HepG2 (cell line): ENCODE measurements at regions not wholly inside any gene's neighbourhood (a gene's known extent, or its start where the extent isn't known, plus 50 kb on each side); places are given as distances from the start of the nearest gene placed in this dataset.

Experiments
- ATAC-seq: fragments of 200-7000 bp; cut with Tn5 transposase; 3 replicates; pipeline ENCODE4 v1.9.1; 2020; ENCODE audit warnings: mild to moderate bottlenecking, moderate library complexity
- BruUV-seq: library from RNA; stranded (reverse); fragments of 400-500 nt; replicated peaks from 2 replicates; lab custom pipeline; 2021; lab: Mats Ljungman, UMichigan
- CTCF ChIA-PET: fragments of 300-600 bp; formaldehyde crosslinking; extraction: SDS; loops from one replicate; lab custom pipeline; 2021; ENCODE audit warnings: low total read pairs, inconsistent platforms, low intra/inter-chr PET ratio; lab: Yijun Ruan, JAX
- POLR2A ChIA-PET: fragments of 350-600 bp; sonication (Branson Sonifier 250); formaldehyde crosslinking; loops from one replicate; lab custom pipeline; 2020; ENCODE audit warnings: antibody characterized with exemption, inconsistent platforms; lab: Yijun Ruan, JAX
- DNase-seq: peaks from one replicate; pipeline ENCODE4 v3.0.0-alpha.2; 2015; ENCODE audit warnings: low spot score
- FAIRE-seq: peaks from 3 replicates; lab custom pipeline; 2011; peaks lifted over from hg19 to GRCh38; lab: Jason Lieb, UNC
- H2AFZ ChIP-seq: one replicate; pipeline ENCODE4 v1.6.1; 2011; ENCODE audit warnings: low read length, inconsistent platforms
- H3K27ac ChIP-seq: fragments of 300-600 bp; 3 replicates; pipeline ENCODE4 v1.8.0; 2011; ENCODE audit warnings: mixed run types, mild to moderate bottlenecking, mixed read lengths, low read length, inconsistent platforms; ENCODE audit not compliant: insufficient read depth; ENCODE audit errors: extremely low read length
- H3K27me3 ChIP-seq, 2 experiments: fragments of 200-600 bp in 1 of 2; 2 replicates in 1 of 2; 3 replicates in 1 of 2; pipeline versions ENCODE4 v1.6.0 to v1.8.0; 2011; ENCODE audit warnings: low read length in 2 of 2, mild to moderate bottlenecking in 2 of 2, moderate library complexity in 2 of 2, inconsistent platforms in 1 of 2; ENCODE audit not compliant: insufficient read depth in 2 of 2, control insufficient read depth in 1 of 2
- H3K36me3 ChIP-seq, 2 experiments: fragments of 200-600 bp in 1 of 2; replicated peaks in 1 of 2; 2 replicates in 1 of 2; 3 replicates in 1 of 2; pipeline versions ENCODE4 v1.5.1 to v1.8.0; 2011; ENCODE audit warnings: low read length in 2 of 2, inconsistent platforms in 1 of 2; ENCODE audit not compliant: insufficient read depth in 2 of 2, control insufficient read depth in 1 of 2
- H3K4me1 ChIP-seq: 2 replicates; pipeline ENCODE4 v1.5.1; 2012; ENCODE audit warnings: low read length, inconsistent platforms; ENCODE audit not compliant: insufficient read depth
- H3K4me2 ChIP-seq: 2 replicates; pipeline ENCODE4 v1.6.0; 2011; ENCODE audit warnings: low read depth, low read length, inconsistent platforms
- H3K4me3 ChIP-seq, 3 experiments: fragments of 200-600 bp in 1 of 3; sonication (generic), shearing (Covaris generic) in 1 of 3; replicated peaks in 1 of 3; 2 replicates each; pipeline ENCODE4 v1.5.1; 2011 to 2016; ENCODE audit warnings: low read length in 3 of 3, inconsistent platforms in 2 of 3, low read depth in 2 of 3, mild to moderate bottlenecking in 2 of 3, control low read depth in 1 of 3, mixed read lengths in 1 of 3; ENCODE audit not compliant: insufficient read depth in 1 of 3
- H3K79me2 ChIP-seq: one replicate; pipeline ENCODE4 v1.6.1; 2011; ENCODE audit warnings: low read length, inconsistent platforms; ENCODE audit not compliant: insufficient read depth
- H3K9ac ChIP-seq: 2 replicates; pipeline ENCODE4 v1.6.0; 2011; ENCODE audit warnings: mild to moderate bottlenecking, low read depth, low read length, inconsistent platforms; ENCODE audit not compliant: insufficient read depth
- H3K9me3 ChIP-seq: 2 replicates; pipeline ENCODE4 v1.5.1; 2012; ENCODE audit warnings: mild to moderate bottlenecking, low read length
- H4K20me1 ChIP-seq: 2 replicates; pipeline ENCODE4 v1.6.0; 2011; ENCODE audit warnings: inconsistent platforms, mild to moderate bottlenecking, low read length, moderate library complexity; ENCODE audit not compliant: insufficient read depth
- ATF1 ChIP-seq: IDR thresholded peaks from 2 replicates; pipeline ENCODE4 v1.6.1; 2016; ENCODE audit warnings: mild to moderate bottlenecking, control low read depth
- ATF4 ChIP-seq, 2 experiments: fragments of 450-650 bp in 1 of 2; sonication (generic) in 1 of 2; formaldehyde crosslinking; IDR thresholded peaks; 2 replicates each; pipeline versions ENCODE4 v1.5.0 to v1.8.0; 2020 to 2022; ENCODE audit warnings: mild to moderate bottlenecking in 1 of 2, missing genetic modification reagents in 1 of 2
- CC2D1A ChIP-seq: sonication (generic); formaldehyde crosslinking; IDR thresholded peaks from 2 replicates; pipeline ENCODE4 v1.8.1; 2023; ENCODE audit warnings: mild to moderate bottlenecking, missing genetic modification reagents
- FOXO4 ChIP-seq: sonication (generic); formaldehyde crosslinking; conservative IDR thresholded peaks from 2 replicates; pipeline ENCODE4 v1.8.1; 2023; ENCODE audit warnings: missing genetic modification reagents
- GATAD1 ChIP-seq: IDR thresholded peaks from 2 replicates; pipeline ENCODE4 v1.6.1; 2016; ENCODE audit warnings: missing genetic modification reagents, missing compliant biosample characterization
- HNRNPL ChIP-seq: fragments of 200-400 bp; formaldehyde crosslinking; IDR thresholded peaks from 2 replicates; pipeline ENCODE4 v1.6.1; 2017; ENCODE audit warnings: mild to moderate bottlenecking, low read depth, low read length
- ISL2 ChIP-seq: sonication (generic); formaldehyde crosslinking; IDR thresholded peaks from 2 replicates; pipeline ENCODE4 v1.5.0; 2020; ENCODE audit warnings: missing genetic modification reagents
- JUN ChIP-seq: sonication (generic); formaldehyde crosslinking; IDR thresholded peaks from 2 replicates; pipeline ENCODE4 v1.4.0; 2020; ENCODE audit warnings: mild to moderate bottlenecking, missing genetic modification reagents
- KAT2B ChIP-seq: fragments of 150-350 bp; IDR thresholded peaks from 2 replicates; pipeline ENCODE4 v1.6.1; 2014; ENCODE audit warnings: low read depth, low read length, borderline replicate concordance
- MAF1 ChIP-seq: sonication (generic); formaldehyde crosslinking; IDR thresholded peaks from 2 replicates; pipeline ENCODE4 v1.5.0; 2020; ENCODE audit warnings: missing genetic modification reagents, borderline replicate concordance
- NFYB ChIP-seq: sonication (generic); formaldehyde crosslinking; IDR thresholded peaks from 2 replicates; pipeline ENCODE4 v1.4.0; 2020; ENCODE audit warnings: missing genetic modification reagents
- SOX5 ChIP-seq: IDR thresholded peaks from 2 replicates; pipeline ENCODE4 v1.6.1; 2016; ENCODE audit warnings: borderline replicate concordance
- SYNCRIP ChIP-seq: fragments of 200-400 bp; formaldehyde crosslinking; IDR thresholded peaks from 2 replicates; pipeline ENCODE4 v1.6.1; 2018; ENCODE audit warnings: mild to moderate bottlenecking, low read depth, low read length; ENCODE audit not compliant: insufficient read depth
- ZBTB39 ChIP-seq: sonication (generic); formaldehyde crosslinking; IDR thresholded peaks from 2 replicates; pipeline ENCODE4 v1.5.0; 2020; ENCODE audit warnings: missing genetic modification reagents
- ZNF563 ChIP-seq: sonication (generic); formaldehyde crosslinking; IDR thresholded peaks from 2 replicates; pipeline ENCODE4 v1.8.0; 2022; ENCODE audit warnings: mild to moderate bottlenecking, moderate library complexity, missing genetic modification reagents
- ZNF670 ChIP-seq: sonication (generic); formaldehyde crosslinking; IDR thresholded peaks from 2 replicates; pipeline ENCODE4 v1.8.0; 2022; ENCODE audit warnings: mild to moderate bottlenecking, missing genetic modification reagents, borderline replicate concordance
- WGBS: methylation state at CpG from one replicate; pipeline ENCODE4 v1.1.6; 2017; ENCODE audit warnings: low lambda C conversion rate; 5-methylcytosine and 5-hydroxymethylcytosine counted together
- in situ Hi-C: cut with HindIII; loops from 2 replicates; pipeline ENCODE4 v1.10.0; 2017; ENCODE audit warnings: low pct_unique_long_range_greater_than_20kb; ENCODE audit not compliant: extremely low pct_ligation_motif_present
- intact Hi-C: fragments of 100-400 bp; cut with micrococcal nuclease; formaldehyde crosslinking; loops from one replicate; pipeline ENCODE4 v1.10.0; 2022; ENCODE audit not compliant: unreplicated experiment

- Histone ChIP-seq H3K4me2 (no peak overlapping the region), H3K36me3 (no peaks in the 10 kb centered on the region), H3K27me3 (no peaks in the 10 kb centered on the region), H3K4me1 (no peaks in the 10 kb centered on the region), H3K4me3 (no peak overlapping the region), H3K79me2 (no peaks in the 10 kb centered on the region), H2AFZ (no peak overlapping the region), H3K9me3 (no peaks in the 10 kb centered on the region), H4K20me1 (no peaks in the 10 kb centered on the region), H3K9ac (no peak overlapping the region), H3K27ac (no peak overlapping the region)
- ChIA-PET CTCF (no interaction called here), POLR2A (no interaction called here)
- intact Hi-C loops = no loop called here
- TF ChIP-seq SYNCRIP (no peak), ZNF670 (CRISPR knock-in tag) (no peak), ATF4 (CRISPR knock-in tag; IDR thresholded peaks at IDR 0.05) (no peak), ZNF563 (CRISPR knock-in tag) (no peak), CC2D1A (CRISPR knock-in tag) (no peak), GATAD1 (CRISPR knock-in tag) (no peak), JUN (CRISPR knock-in tag) (no peak), ZBTB39 (CRISPR knock-in tag) (no peak), ATF1 (CRISPR knock-in tag) (no peak), SOX5 (no peak), FOXO4 (CRISPR knock-in tag) (no peak), NFYB (CRISPR knock-in tag) (no peak), ISL2 (CRISPR knock-in tag) (no peak), MAF1 (CRISPR knock-in tag) (no peak), KAT2B (no peak), HNRNPL (no peak)
- in situ Hi-C loops = no loop called here
- no TSS peak for BruUV-seq
- 12% methylated on average over 4 of the region's 4 CpGs for WGBS
- no peak for DNase-seq
- ATAC-seq = no peak
- FAIRE-seq = no peak
Measured at GRCh38 chr11:98296091-98296880, 724.5 kb upstream of the CNTN5 start.
